GM12892 (cell line): ENCODE measurements at regions not wholly inside any gene's neighbourhood (a gene's known extent, or its start where the extent isn't known, plus 50 kb on each side); places are given as distances from the start of the nearest gene placed in this dataset.

Experiments used
- POLR2A ChIP-seq: IDR thresholded peaks from 2 replicates; pipeline ENCODE4 v1.6.1; 2011; ENCODE audit warnings: low read depth, low read length, control low read depth
- POLR2AphosphoS5 ChIP-seq: IDR thresholded peaks from 2 replicates; pipeline ENCODE4 v1.6.1; 2011; ENCODE audit warnings: low read depth, low read length, control low read depth

DNA sequence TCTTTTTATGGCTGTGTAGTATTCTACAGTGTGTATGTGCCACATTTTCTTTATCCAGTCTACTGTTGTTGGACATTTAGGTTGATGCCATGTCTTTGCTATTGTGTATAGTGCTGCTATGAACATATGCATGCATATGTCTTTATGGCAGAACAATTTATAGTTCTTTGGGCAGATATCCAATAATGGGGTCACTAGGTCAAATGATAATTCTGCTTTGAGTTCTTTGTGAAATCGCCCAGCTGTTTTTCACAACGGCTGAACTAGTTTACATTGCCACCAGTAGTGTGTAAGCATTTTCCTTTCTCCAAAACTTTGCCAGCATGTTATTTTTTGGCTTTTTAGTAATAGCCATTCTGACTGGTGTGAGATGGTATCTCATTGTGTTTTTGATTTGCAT is 214.8 kb upstream of the TMEM229A start:
- no peak for TF ChIP-seq POLR2A
- TF ChIP-seq POLR2AphosphoS5, result no peak
